ENCODE measurements at regions not wholly inside any gene's neighbourhood (a gene's known extent, or its start where the extent isn't known, plus 50 kb on each side); places are given as distances from the start of the nearest gene placed in this dataset.

GRCh38 chr18:39441648-39442047, 1876.0 kb upstream of the CELF4 start:
- H3K9me3 Mint-ChIP-seq (ENCODE audit: unreplicated experiment) = no peaks in the 10 kb centered on the region
- Histone ChIP-seq H3K4me1 (ENCODE audit: insufficient read depth, low read length) (no peaks in the 10 kb centered on the region), H3K27me3 (ENCODE audit: insufficient read depth, low read length) (no peaks in the 10 kb centered on the region), H3K4me2 (ENCODE audit: low read length) (no peak overlapping the region), H3K36me3 (ENCODE audit: insufficient read depth, low read length) (no peaks in the 10 kb centered on the region), H3K79me2 (ENCODE audit: insufficient read depth, low read length) (no peaks in the 10 kb centered on the region), H3K4me3 (ENCODE audit: insufficient read depth, low read depth, low read length) (no peak overlapping the region), H4K20me1 (ENCODE audit: insufficient read depth, low read length) (no peaks in the 10 kb centered on the region), H3K9ac (ENCODE audit: low read length) (no peak overlapping the region), H3K27ac (ENCODE audit: low read depth, low read length) (no peak overlapping the region), H2AFZ (ENCODE audit: low read depth, low read length) (no peak overlapping the region), H3K9me3 (ENCODE audit: insufficient read depth, low read depth, low read length) (no peaks in the 10 kb centered on the region)
- H3K4me1 Mint-ChIP-seq (ENCODE audit: low read depth, unreplicated experiment) = no peaks in the 10 kb centered on the region
- no peaks in the 10 kb centered on the region for H3K36me3 Mint-ChIP-seq (ENCODE audit: low read depth, unreplicated experiment)
- FAIRE-seq (no peak), DNase-seq (ENCODE audit: low read depth) (no peak)
- no peak overlapping the region for H3K4me3 Mint-ChIP-seq (ENCODE audit: unreplicated experiment)
- no peak for TF ChIP-seq CTCF (IDR thresholded peaks at IDR 0.05; ENCODE audit: insufficient read depth, low read depth, low read length)
- H3K27me3 Mint-ChIP-seq (ENCODE audit: low read depth, unreplicated experiment) = no peaks in the 10 kb centered on the region
- no peak overlapping the region for H3K27ac Mint-ChIP-seq (ENCODE audit: unreplicated experiment)

DNA sequence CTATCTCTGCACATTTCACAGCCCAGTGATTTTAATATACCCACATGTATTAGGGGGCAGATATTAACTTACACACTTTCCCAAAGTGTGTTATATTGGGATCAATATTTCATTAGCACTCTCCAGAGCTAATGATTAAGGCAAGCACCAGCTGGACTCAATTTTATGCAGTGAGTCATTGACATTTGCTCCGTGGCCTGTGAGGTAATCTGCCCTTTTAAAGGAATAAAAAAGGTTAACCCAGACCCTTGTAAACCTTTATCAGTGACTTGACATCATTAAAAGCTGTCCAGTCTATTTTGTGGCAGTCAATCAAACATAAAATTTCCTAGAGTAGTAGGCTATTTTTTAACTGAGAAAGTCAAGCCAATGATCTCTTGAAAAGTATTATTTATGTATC, 1870.4 kb upstream of the CELF4 start:
- H3K4me1 Mint-ChIP-seq (ENCODE audit: low read depth, unreplicated experiment) = no peaks in the 10 kb centered on the region
- H3K27me3 ChIP-seq (ENCODE audit: insufficient read depth, low read length) = no peaks in the 10 kb centered on the region
- FAIRE-seq (no peak), DNase-seq (ENCODE audit: low read depth) (no peak)
- no peaks in the 10 kb centered on the region for H3K27me3 Mint-ChIP-seq (ENCODE audit: low read depth, unreplicated experiment)
- H3K27ac Mint-ChIP-seq (ENCODE audit: unreplicated experiment) = no peak overlapping the region
- H4K20me1 ChIP-seq (ENCODE audit: insufficient read depth, low read length) = no peaks in the 10 kb centered on the region
- H3K36me3 Mint-ChIP-seq (ENCODE audit: low read depth, unreplicated experiment) = no peaks in the 10 kb centered on the region
- no peak overlapping the region for H2AFZ ChIP-seq (ENCODE audit: low read depth, low read length)
- H3K4me3 ChIP-seq (ENCODE audit: insufficient read depth, low read depth, low read length) = no peak overlapping the region
- no peak overlapping the region for H3K9ac ChIP-seq (ENCODE audit: low read length)
- no peaks in the 10 kb centered on the region for H3K4me1 ChIP-seq (ENCODE audit: insufficient read depth, low read length)
- no peaks in the 10 kb centered on the region for H3K79me2 ChIP-seq (ENCODE audit: insufficient read depth, low read length)
- no peak overlapping the region for H3K4me2 ChIP-seq (ENCODE audit: low read length)
- H3K36me3 ChIP-seq (ENCODE audit: insufficient read depth, low read length) = no peaks in the 10 kb centered on the region
- no peak for TF ChIP-seq CTCF (IDR thresholded peaks at IDR 0.05; ENCODE audit: insufficient read depth, low read depth, low read length)
- no peak for TF ChIP-seq EZH2 (IDR thresholded peaks at IDR 0.05; ENCODE audit: insufficient read depth, low read length)
- H3K9me3 ChIP-seq (ENCODE audit: insufficient read depth, low read depth, low read length) = no peaks in the 10 kb centered on the region
- H3K4me3 Mint-ChIP-seq (ENCODE audit: unreplicated experiment) = no peak overlapping the region
- H3K27ac ChIP-seq (ENCODE audit: low read depth, low read length) = no peak overlapping the region
- H3K9me3 Mint-ChIP-seq (ENCODE audit: unreplicated experiment) = no peaks in the 10 kb centered on the region

- Mint-ChIP-seq H3K4me3 (ENCODE audit: unreplicated experiment) (no peak overlapping the region), H3K9me3 (ENCODE audit: unreplicated experiment) (no peaks in the 10 kb centered on the region), H3K4me1 (ENCODE audit: low read depth, unreplicated experiment) (no peaks in the 10 kb centered on the region), H3K27me3 (ENCODE audit: low read depth, unreplicated experiment) (no peaks in the 10 kb centered on the region), H3K36me3 (ENCODE audit: low read depth, unreplicated experiment) (no peaks in the 10 kb centered on the region), H3K27ac (ENCODE audit: unreplicated experiment) (no peak overlapping the region)
- no peaks in the 10 kb centered on the region for H3K27me3 ChIP-seq (ENCODE audit: insufficient read depth, low read length)
- no peak overlapping the region for H3K4me3 ChIP-seq (ENCODE audit: insufficient read depth, low read depth, low read length)
- no peaks in the 10 kb centered on the region for H3K9me3 ChIP-seq (ENCODE audit: insufficient read depth, low read depth, low read length)
- H3K36me3 ChIP-seq (ENCODE audit: insufficient read depth, low read length) = no peaks in the 10 kb centered on the region
- H3K9ac ChIP-seq (ENCODE audit: low read length) = no peak overlapping the region
- no peak for TF ChIP-seq EZH2 (IDR thresholded peaks at IDR 0.05; ENCODE audit: insufficient read depth, low read length)
- no peak for TF ChIP-seq CTCF (IDR thresholded peaks at IDR 0.05; ENCODE audit: insufficient read depth, low read depth, low read length)
- no peak overlapping the region for H3K27ac ChIP-seq (ENCODE audit: low read depth, low read length)
- no peak for DNase-seq (ENCODE audit: low read depth)
- H3K4me2 ChIP-seq (ENCODE audit: low read length) = no peak overlapping the region
- no peaks in the 10 kb centered on the region for H3K79me2 ChIP-seq (ENCODE audit: insufficient read depth, low read length)
- H4K20me1 ChIP-seq (ENCODE audit: insufficient read depth, low read length) = no peaks in the 10 kb centered on the region
- no peak overlapping the region for H2AFZ ChIP-seq (ENCODE audit: low read depth, low read length)
- FAIRE-seq = no peak
- H3K4me1 ChIP-seq (ENCODE audit: insufficient read depth, low read length) = no peaks in the 10 kb centered on the region
Measured at GRCh38 chr18:39435209-39435608, 1869.6 kb upstream of the CELF4 start.
